H9 (cell line): ENCODE measurements at regions not wholly inside any gene's neighbourhood (a gene's known extent, or its start where the extent isn't known, plus 50 kb on each side); places are given as distances from the start of the nearest gene placed in this dataset.

Source experiments
- DNase-seq: peaks from one replicate; pipeline ENCODE4 v3.0.0-alpha.2; 2017
- H2AFZ ChIP-seq: one replicate; pipeline ENCODE4 v1.6.1; 2013; ENCODE audit warnings: mild to moderate bottlenecking, low read length, control low read depth, moderate library complexity
- H2AK5ac ChIP-seq: 2 replicates; pipeline ENCODE4 v1.6.1; 2013; ENCODE audit warnings: low read length, control low read depth, mixed read lengths; ENCODE audit not compliant: insufficient read length
- H2BK120ac ChIP-seq: one replicate; pipeline ENCODE4 v1.6.1; 2013; ENCODE audit warnings: low read depth, mild to moderate bottlenecking, low read length, control low read depth, inconsistent platforms; ENCODE audit not compliant: poor library complexity, severe bottlenecking
- H2BK12ac ChIP-seq: 2 replicates; pipeline ENCODE4 v1.6.1; 2013; ENCODE audit warnings: low read length, control low read depth, mixed read lengths, low read depth; ENCODE audit not compliant: insufficient read length
- H2BK15ac ChIP-seq: 2 replicates; pipeline ENCODE4 v1.6.1; 2013; ENCODE audit warnings: low read depth, low read length, control low read depth
- H2BK20ac ChIP-seq: one replicate; pipeline ENCODE4 v1.6.1; 2013; ENCODE audit warnings: low read depth, mild to moderate bottlenecking, low read length, control low read depth, inconsistent platforms; ENCODE audit not compliant: poor library complexity, severe bottlenecking
- H2BK5ac ChIP-seq: 2 replicates; pipeline ENCODE4 v1.6.1; 2013; ENCODE audit warnings: low read length, control low read depth, mixed read lengths; ENCODE audit not compliant: insufficient read length
- H3K14ac ChIP-seq: 2 replicates; pipeline ENCODE4 v1.6.1; 2013; ENCODE audit warnings: low read length, control low read depth; ENCODE audit not compliant: insufficient read depth
- H3K18ac ChIP-seq: 2 replicates; pipeline ENCODE4 v1.6.1; 2013; ENCODE audit warnings: low read depth, mild to moderate bottlenecking, mixed read lengths, low read length, control low read depth; ENCODE audit not compliant: insufficient read length
- H3K23ac ChIP-seq: 2 replicates; pipeline ENCODE4 v1.6.1; 2013; ENCODE audit warnings: low read length, control low read depth, mixed read lengths, low read depth; ENCODE audit not compliant: insufficient read length
- H3K23me2 ChIP-seq: 2 replicates; pipeline ENCODE4 v1.6.1; 2013; ENCODE audit warnings: low read depth, mild to moderate bottlenecking, mixed read lengths, low read length, control low read depth; ENCODE audit not compliant: insufficient read length, poor library complexity, severe bottlenecking
- H3K27ac ChIP-seq: 2 replicates; pipeline ENCODE4 v1.5.1; 2013; ENCODE audit warnings: low read length, control low read depth, mixed read lengths, low read depth; ENCODE audit not compliant: insufficient read length
- H3K27me3 ChIP-seq: 2 replicates; pipeline ENCODE4 v1.6.1; 2013; ENCODE audit warnings: low read length, control low read depth, inconsistent platforms; ENCODE audit not compliant: insufficient read depth
- H3K4ac ChIP-seq: 2 replicates; pipeline ENCODE4 v1.6.1; 2013; ENCODE audit warnings: low read depth, mild to moderate bottlenecking, control low read depth, inconsistent platforms, low read length, moderate library complexity
- H3K4me1 ChIP-seq: 2 replicates; pipeline ENCODE4 v1.6.1; 2013; ENCODE audit warnings: low read length, control low read depth, inconsistent platforms; ENCODE audit not compliant: insufficient read depth
- H3K4me2 ChIP-seq: 2 replicates; pipeline ENCODE4 v1.6.1; 2013; ENCODE audit warnings: low read length, control low read depth, mixed read lengths; ENCODE audit not compliant: insufficient read length, insufficient read depth
- H3K56ac ChIP-seq: 2 replicates; pipeline ENCODE4 v1.6.1; 2013; ENCODE audit warnings: low read depth, mild to moderate bottlenecking, mixed read lengths, low read length, control low read depth; ENCODE audit not compliant: insufficient read length
- H3K79me1 ChIP-seq: 2 replicates; pipeline ENCODE4 v1.6.1; 2013; ENCODE audit warnings: low read depth, mild to moderate bottlenecking, moderate library complexity, low read length, control low read depth, inconsistent platforms; ENCODE audit not compliant: insufficient read depth, poor library complexity, severe bottlenecking
- H3K79me2 ChIP-seq: 2 replicates; pipeline ENCODE4 v1.6.1; 2013; ENCODE audit warnings: low read length, control low read depth, inconsistent platforms; ENCODE audit not compliant: insufficient read depth
- H3K9ac ChIP-seq: 2 replicates; pipeline ENCODE4 v1.6.1; 2013; ENCODE audit warnings: low read length, control low read depth, mixed read lengths; ENCODE audit not compliant: insufficient read length; ENCODE audit errors: extremely low read depth
- H3K9me3 ChIP-seq: one replicate; pipeline ENCODE4 v1.6.1; 2013; ENCODE audit warnings: low read depth, low read length, inconsistent platforms; ENCODE audit not compliant: control insufficient read depth
- H3T11ph ChIP-seq: one replicate; pipeline ENCODE4 v1.6.1; 2013; ENCODE audit warnings: mild to moderate bottlenecking, low read length, control low read depth, inconsistent platforms
- H4K20me1 ChIP-seq: one replicate; pipeline ENCODE4 v1.6.1; 2013; ENCODE audit not compliant: control insufficient read depth, insufficient read length, insufficient read depth
- H4K5ac ChIP-seq: 2 replicates; pipeline ENCODE4 v1.6.1; 2013; ENCODE audit warnings: low read depth, mild to moderate bottlenecking, mixed read lengths, low read length, control low read depth; ENCODE audit not compliant: insufficient read length
- H4K8ac ChIP-seq: replicated peaks from 2 replicates; pipeline ENCODE4 v1.6.1; 2013; ENCODE audit warnings: low read length, control low read depth, mixed read lengths, low read depth; ENCODE audit not compliant: insufficient read length
- H4K91ac ChIP-seq: 2 replicates; pipeline ENCODE4 v1.6.1; 2013; ENCODE audit warnings: low read depth, mild to moderate bottlenecking, moderate library complexity, mixed read lengths, low read length, control low read depth; ENCODE audit not compliant: insufficient read length
- H3K27ac Mint-ChIP-seq, 3 experiments: 2 replicates in 2 of 3; 3 replicates in 1 of 3; pipeline ENCODE4 v1.8.0; 2020 to 2021; ENCODE audit warnings: mixed read lengths in 3 of 3, mild to moderate bottlenecking in 1 of 3, moderate library complexity in 1 of 3
- H3K27me3 Mint-ChIP-seq: 2 replicates; pipeline ENCODE4 v1.8.0; 2021; ENCODE audit warnings: low read depth, mild to moderate bottlenecking, moderate library complexity, mixed read lengths
- H3K36me3 Mint-ChIP-seq, 3 experiments: 2 replicates in 2 of 3; 3 replicates in 1 of 3; pipeline ENCODE4 v1.8.0; 2020 to 2021; ENCODE audit warnings: low read depth in 3 of 3, mixed read lengths in 3 of 3; ENCODE audit not compliant: insufficient read depth in 1 of 3
- H3K4me1 Mint-ChIP-seq, 2 experiments: 2 replicates each; pipeline ENCODE4 v1.8.0; 2020; ENCODE audit warnings: mixed read lengths in 2 of 2
- H3K4me3 Mint-ChIP-seq, 2 experiments: 2 replicates in 1 of 2; 3 replicates in 1 of 2; pipeline ENCODE4 v1.8.0; 2020 to 2021; ENCODE audit warnings: mild to moderate bottlenecking in 2 of 2, mixed read lengths in 2 of 2, moderate library complexity in 1 of 2
- H3K9me3 Mint-ChIP-seq, 2 experiments: 2 replicates in 1 of 2; 3 replicates in 1 of 2; pipeline ENCODE4 v1.8.0; 2020; ENCODE audit warnings: mild to moderate bottlenecking in 2 of 2, mixed read lengths in 2 of 2, moderate library complexity in 1 of 2
- CTCF ChIP-seq: fragments of 200-600 bp; sonication (generic); conservative IDR thresholded peaks from 3 replicates; pipeline ENCODE4 v1.8.0; 2021; ENCODE audit warnings: antibody characterized with exemption, mild to moderate bottlenecking

GRCh38 chr16:8376858-8377257 is 213.5 kb downstream of the TMEM114 start:
- Mint-ChIP-seq H3K27ac (no peak overlapping the region), H3K27me3 (no peaks in the 10 kb centered on the region), H3K4me1 (peaks cover 26 to 48% of the 10 kb centered on the region in 2 experiments), H3K9me3 (peaks cover 5 to 10% of the 10 kb centered on the region in 2 experiments; a peak in 4 of 5 replicates), H3K4me3 (no peak overlapping the region), H3K36me3 (peaks cover 2 to 9% (median 4%) of the 10 kb centered on the region in 3 experiments; a peak in 4 of 7 replicates)
- Histone ChIP-seq H3T11ph (no peak overlapping the region), H4K8ac (no peak overlapping the region), H2AFZ (no peak overlapping the region), H3K56ac (no peak overlapping the region), H3K9ac (no peak overlapping the region), H3K27me3 (no peaks in the 10 kb centered on the region), H2BK5ac (no peak overlapping the region), H3K23ac (no peak overlapping the region), H3K18ac (no peak overlapping the region), H3K4ac (no peak overlapping the region), H4K5ac (no peak overlapping the region), H3K4me1 (no peaks in the 10 kb centered on the region), H4K20me1 (no peaks in the 10 kb centered on the region), H3K9me3 (no peaks in the 10 kb centered on the region), H3K79me1 (no peaks in the 10 kb centered on the region), H3K4me2 (no peak overlapping the region), H2BK20ac (no peak overlapping the region), H2BK120ac (no peak overlapping the region), H3K27ac (no peak overlapping the region), H2BK12ac (no peak overlapping the region), H4K91ac (no peak overlapping the region), H2BK15ac (no peak overlapping the region), H3K14ac (no peak overlapping the region), H2AK5ac (no peak overlapping the region), H3K23me2 (no peaks in the 10 kb centered on the region), H3K79me2 (no peaks in the 10 kb centered on the region)
- no peak for TF ChIP-seq CTCF
- no peak for DNase-seq
